Motor neuron (in vitro differentiated cells): ENCODE measurements at regions not wholly inside any gene's neighbourhood (a gene's known extent, or its start where the extent isn't known, plus 50 kb on each side); places are given as distances from the start of the nearest gene placed in this dataset.
A peak's percentile ranks its signal among the peaks of the same experiment; 100 is the strongest.
"Not testable (repeated sequence)": the region's sequence is repeated elsewhere in the genome, so short reads cannot be mapped to it uniquely, and the experiment has no call there.

Experiments used
- ATAC-seq, 8 experiments: fragments of 200-7000 bp; cut with Tn5 transposase; replicated peaks in 6 of 8; 2 replicates each; pipeline ENCODE4 v1.8.0; 2021; ENCODE audit warnings: mild to moderate bottlenecking in 8 of 8, moderate library complexity in 8 of 8
- H3K27ac ChIP-seq, 2 donors: fragments of 250-450 bp; sonication (Bioruptor Pico); 2 replicates each; pipeline ENCODE4 v1.9.0; 2021; ENCODE audit warnings: antibody characterized with exemption in 2 of 2, mild to moderate bottlenecking in 2 of 2, moderate library complexity in 1 of 2
- H3K4me1 ChIP-seq, 2 donors: fragments of 250-450 bp; sonication (Bioruptor Pico); replicated peaks in 1 of 2; 2 replicates each; pipeline ENCODE4 v1.6.1; 2021; ENCODE audit warnings: antibody characterized with exemption in 2 of 2, mild to moderate bottlenecking in 2 of 2, moderate library complexity in 1 of 2
- H3K4me3 ChIP-seq, 5 donors: fragments of 250-450 bp; sonication (Bioruptor Pico); 2 replicates each; pipeline ENCODE4 v1.9.0; 2021; ENCODE audit warnings: antibody characterized with exemption in 5 of 5, mild to moderate bottlenecking in 5 of 5, moderate library complexity in 4 of 5
- WGBS, 10 experiments: fragments of 450-650 bp; shearing (Covaris generic); methylation state at CpG; one replicate each; pipeline ENCODE4 v1.0.0; 2022; 5-methylcytosine and 5-hydroxymethylcytosine counted together
- in situ Hi-C, 9 experiments: fragments of 400-800 bp; cut with MboI; loops; one replicate each; pipeline ENCODE4 v1.15.0; 2021; ENCODE audit warnings: low sequenced_read_pairs in 9 of 9, low pct_unique_long_range_greater_than_20kb in 2 of 9; ENCODE audit not compliant: unreplicated experiment in 9 of 9

DNA sequence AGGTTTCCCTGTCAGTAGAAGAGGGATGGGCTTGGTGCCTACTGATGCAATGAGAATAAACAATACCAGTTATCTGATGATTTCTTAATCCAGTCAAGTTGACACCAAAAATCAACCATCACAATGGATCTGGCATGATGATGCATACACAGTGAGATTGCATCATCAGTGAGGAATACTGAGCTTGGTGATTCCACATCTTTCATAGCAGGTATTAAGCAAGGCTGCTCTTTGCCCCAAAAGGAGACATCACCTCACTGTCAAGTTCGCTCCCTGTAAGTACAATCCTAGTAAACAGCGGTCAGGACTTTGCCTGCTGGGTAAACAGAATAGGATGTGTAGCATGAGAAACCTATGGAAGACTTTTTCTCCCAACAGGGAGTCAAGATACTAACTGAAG is 282.7 kb upstream of the CDH2 start:
- H3K27ac ChIP-seq, result no peak overlapping the region
- in situ Hi-C loops, result no loop called here
- no peak overlapping the region for H3K4me3 ChIP-seq
- no peaks in the 10 kb centered on the region for H3K4me1 ChIP-seq
- WGBS, 10 experiments, result 20 to 100% (median 87%) methylated on average over 1 to 2 of the region's 2 CpGs; no CpG with 5 or more reads in 4 of the 10 experiments
- ATAC-seq, result no peak

DNA sequence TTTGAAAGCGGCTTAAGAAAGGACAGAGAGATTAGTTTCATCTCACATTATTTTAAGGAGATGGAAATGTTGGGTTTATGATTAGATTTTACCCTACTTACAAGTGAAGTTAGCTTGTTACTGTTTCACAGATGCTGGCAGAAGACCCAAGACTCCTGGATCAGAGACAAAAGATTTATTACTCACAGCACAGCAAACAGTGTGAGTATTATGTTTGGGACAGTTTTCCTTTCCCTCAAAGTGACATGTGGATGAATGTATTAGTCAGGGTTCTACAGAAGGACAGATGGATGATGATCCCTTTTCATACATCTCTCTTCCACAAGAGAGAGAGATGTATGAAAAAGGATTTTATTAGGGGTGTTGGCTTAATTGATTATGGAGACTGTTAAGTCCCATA is 281.8 kb upstream of the CDH2 start:
- 54 to 100% (median 100%) methylated on average over 1 of the region's 1 CpG; no CpG with 5 or more reads in 1 of the 10 experiments for WGBS, 10 experiments
- ATAC-seq, result no peak

DNA sequence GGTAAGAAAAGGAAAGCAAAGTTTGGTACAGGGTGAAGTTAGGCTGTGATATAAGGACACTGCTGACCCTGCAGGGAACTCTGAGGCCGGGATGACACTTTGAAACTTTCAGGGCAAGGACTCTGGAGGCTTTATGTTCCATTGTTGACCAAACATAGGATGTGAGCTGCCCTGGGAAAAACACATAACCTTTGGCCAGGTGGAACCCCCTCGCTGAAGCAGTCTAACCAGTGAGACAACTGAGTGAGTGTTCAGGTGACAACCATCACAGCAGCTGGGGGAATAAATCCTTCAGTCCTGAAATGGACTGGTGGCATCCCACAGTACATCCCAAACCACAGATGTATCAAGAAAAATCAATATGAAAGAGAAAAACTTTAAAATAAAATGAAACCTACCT is 280.9 kb upstream of the CDH2 start:
- ATAC-seq, result no peak

More for the DNA sequence above, 281.8 kb upstream of the CDH2 start:
- H3K4me1 ChIP-seq, result no peaks in the 10 kb centered on the region
- in situ Hi-C loops, result no loop called here
- no peak overlapping the region for H3K27ac ChIP-seq
- no peak overlapping the region for H3K4me3 ChIP-seq

DNA sequence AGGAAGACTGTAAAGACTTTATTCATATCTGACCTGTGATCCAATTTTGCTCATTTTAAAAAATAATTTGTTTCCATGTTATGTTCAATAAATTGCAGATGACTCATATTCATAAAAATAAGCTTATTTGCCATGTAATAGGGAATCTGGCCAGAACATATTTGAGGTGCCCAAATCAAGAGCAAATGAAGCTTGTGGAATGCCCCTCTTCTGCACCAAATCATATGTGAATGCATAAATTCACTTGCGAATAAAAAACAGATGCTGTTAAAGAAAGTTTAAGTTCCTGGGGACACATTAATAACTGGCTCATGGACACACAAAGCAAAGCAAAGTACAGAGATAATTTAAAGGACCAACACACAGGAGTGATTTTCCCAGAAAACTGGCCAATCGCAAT is 279.0 kb upstream of the CDH2 start:
- Histone ChIP-seq H3K4me1 (no peaks in the 10 kb centered on the region), H3K27ac (no peak overlapping the region), H3K4me3 (no peak overlapping the region)
- WGBS, 10 experiments, result 15 to 100% (median 83%) methylated on average over 1 to 2 of the region's 2 CpGs; no CpG with 5 or more reads in 1 of the 10 experiments
- in situ Hi-C loops, result no loop called here
- ATAC-seq, result peak in 1 of 8 experiments; percentile 21

More for the DNA sequence above, 280.9 kb upstream of the CDH2 start:
- in situ Hi-C loops, result no loop called here
- no peak overlapping the region for H3K4me3 ChIP-seq
- no peaks in the 10 kb centered on the region for H3K4me1 ChIP-seq
- H3K27ac ChIP-seq, result no peak overlapping the region
- 32 to 100% (median 72%) methylated on average over 1 to 2 of the region's 2 CpGs; no CpG with 5 or more reads in 4 of the 10 experiments for WGBS, 10 experiments

DNA sequence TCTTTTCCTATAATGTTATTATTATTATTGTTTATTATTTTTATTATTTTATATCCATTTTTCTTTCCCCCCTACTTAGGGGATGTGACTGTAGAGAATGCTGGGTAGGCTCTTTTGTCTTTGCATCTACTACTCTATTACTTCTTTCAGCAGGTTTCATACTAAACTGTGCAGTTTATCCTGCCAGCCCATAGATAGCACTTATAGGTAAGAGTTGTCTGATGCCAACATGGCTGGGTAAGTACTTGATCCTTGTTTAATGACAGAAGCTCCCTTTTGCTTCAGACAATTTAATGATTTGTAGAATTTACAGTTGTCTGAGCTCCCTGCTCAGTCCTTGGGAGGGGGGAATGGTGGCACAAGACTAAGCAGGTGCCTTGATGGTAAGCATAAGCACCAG is 262.9 kb upstream of the CDH2 start:
- ATAC-seq, result peak in 1 of 8 experiments; percentile 71
- Histone ChIP-seq H3K4me1 (no peaks in the 10 kb centered on the region), H3K4me3 (no peak overlapping the region), H3K27ac (no peak overlapping the region)
- in situ Hi-C loops, result no loop called here

DNA sequence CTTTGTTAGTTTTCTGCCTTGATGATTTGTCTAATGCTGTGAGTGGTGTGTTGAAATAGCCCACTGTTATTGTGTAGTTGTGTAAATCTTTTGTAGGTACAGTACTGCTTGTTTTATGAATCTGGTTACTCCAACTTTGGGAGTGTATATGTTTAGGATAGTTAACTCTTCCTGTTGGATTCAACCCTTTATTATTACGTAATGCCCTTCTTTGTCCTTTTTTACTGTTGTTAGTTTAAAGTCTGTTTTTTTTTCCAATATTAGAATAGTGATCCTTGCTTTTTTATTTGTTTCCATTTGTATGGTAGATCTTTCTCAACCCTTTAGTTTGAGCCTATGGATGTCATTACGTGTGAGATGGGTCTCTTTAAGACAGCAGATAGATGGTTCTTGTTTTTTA is 261.5 kb upstream of the CDH2 start:
- in situ Hi-C loops, result no loop called here
- no peak overlapping the region for H3K4me3 ChIP-seq
- no peaks in the 10 kb centered on the region for H3K4me1 ChIP-seq
- 0 to 100% (median 86%) methylated on average over 1 to 2 of the region's 2 CpGs for WGBS, 10 experiments
- no peak overlapping the region for H3K27ac ChIP-seq
- ATAC-seq, result no peak

DNA sequence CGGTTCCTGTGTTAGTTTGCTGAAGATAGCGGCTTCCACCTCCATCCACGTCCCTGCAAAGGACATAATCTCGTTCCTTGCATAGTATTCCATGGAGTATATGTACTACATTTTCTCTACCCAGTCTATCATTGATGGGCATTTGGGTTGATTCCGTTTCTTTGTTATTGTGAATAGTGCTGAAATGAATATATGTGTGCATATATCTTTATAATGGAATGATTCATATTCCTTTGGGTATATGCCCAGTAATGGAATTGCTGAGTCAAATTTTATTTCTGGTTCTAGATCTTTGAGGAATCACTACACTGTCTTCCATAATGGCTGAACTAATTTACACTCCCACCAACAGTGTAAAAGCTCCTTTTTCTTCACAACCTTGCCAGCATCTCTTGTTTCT is 255.4 kb upstream of the CDH2 start:
- H3K27ac ChIP-seq, result no peak overlapping the region
- in situ Hi-C loops, result no loop called here
- peak in 1 of 8 experiments; percentile 67 for ATAC-seq
- WGBS, 10 experiments, result 0 to 100% (median 76%) methylated on average over 1 to 5 of the region's 5 CpGs; no CpG with 5 or more reads in 2 of the 10 experiments
- no peaks in the 10 kb centered on the region for H3K4me1 ChIP-seq
- no peak overlapping the region for H3K4me3 ChIP-seq

DNA sequence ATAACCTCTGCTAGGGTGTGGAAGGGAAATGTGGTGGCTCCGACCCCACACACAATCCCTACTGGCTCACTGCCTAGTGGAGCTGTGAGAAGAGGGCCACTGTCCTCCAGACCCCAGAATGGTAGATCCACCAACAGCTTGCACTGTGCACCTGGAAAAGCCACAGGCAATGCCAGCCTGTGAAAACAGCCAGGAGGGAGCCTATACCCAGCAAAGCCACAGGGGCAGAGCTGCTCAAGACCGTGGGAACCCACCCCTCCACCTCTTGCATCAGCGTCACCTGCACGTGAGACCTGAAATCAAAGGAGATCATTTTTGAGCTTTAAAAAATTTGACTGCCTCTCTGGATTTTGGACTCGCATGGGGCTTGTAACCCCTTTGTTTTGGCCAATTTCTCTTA is 249.0 kb upstream of the CDH2 start:
- 14 to 96% (median 80%) methylated on average over 1 to 5 of the region's 5 CpGs; no CpG with 5 or more reads in 1 of the 10 experiments for WGBS, 10 experiments
- Histone ChIP-seq H3K4me3 (no peak overlapping the region), H3K4me1 (no peaks in the 10 kb centered on the region), H3K27ac (no peak overlapping the region)
- in situ Hi-C loops, result no loop called here
- no peak for ATAC-seq

DNA sequence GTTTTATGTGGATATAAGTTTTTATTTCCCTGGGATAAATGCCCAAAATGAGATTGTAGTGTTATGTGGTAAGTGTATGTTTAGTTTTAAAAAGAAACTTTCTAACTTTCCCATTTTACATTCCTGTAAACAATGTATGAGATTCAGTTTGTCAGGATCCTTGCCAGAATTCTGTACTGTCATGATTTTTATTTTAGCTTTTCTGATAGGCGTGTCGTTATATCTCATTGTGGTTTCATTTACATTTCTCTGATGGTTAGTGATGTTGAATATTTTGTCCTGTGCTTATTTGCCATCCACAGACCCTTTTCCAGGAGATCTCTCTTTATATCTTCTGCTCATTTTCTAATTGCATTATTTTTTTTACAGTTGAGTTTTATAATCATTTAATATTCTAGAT is 245.6 kb upstream of the CDH2 start:
- 32 to 100% (median 70%) methylated on average over 2 of the region's 2 CpGs; no CpG with 5 or more reads in 1 of the 10 experiments for WGBS, 10 experiments
- no peak overlapping the region for H3K27ac ChIP-seq
- in situ Hi-C loops, result no loop called here
- ATAC-seq, result no peak
- no peaks in the 10 kb centered on the region for H3K4me1 ChIP-seq
- no peak overlapping the region for H3K4me3 ChIP-seq

DNA sequence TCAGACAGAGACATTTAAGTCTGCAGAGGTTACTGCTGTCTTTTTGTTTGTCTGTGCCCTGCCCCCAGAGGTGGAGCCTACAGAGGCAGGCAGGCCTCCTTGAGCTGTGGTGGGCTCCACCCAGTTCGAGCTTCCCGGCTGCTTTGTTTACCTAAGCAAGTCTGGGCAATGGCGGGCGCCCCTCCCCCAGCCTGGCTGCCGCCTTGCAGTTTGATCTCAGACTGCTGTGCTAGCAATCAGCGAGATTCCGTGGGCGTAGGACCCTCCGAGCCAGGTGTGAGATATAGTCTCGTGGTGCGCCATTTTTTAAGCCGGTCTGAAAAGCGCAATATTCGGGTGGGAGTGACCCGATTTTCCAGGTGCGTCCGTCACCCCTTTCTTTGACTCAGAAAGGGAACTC is 245.0 kb upstream of the CDH2 start:
- H3K27ac ChIP-seq, ATAC-seq, H3K4me3 ChIP-seq, H3K4me1 ChIP-seq, in situ Hi-C loops: not testable (repeated sequence)
- no CpG with 5 or more reads among the region's 17 CpGs for WGBS, 10 experiments

DNA sequence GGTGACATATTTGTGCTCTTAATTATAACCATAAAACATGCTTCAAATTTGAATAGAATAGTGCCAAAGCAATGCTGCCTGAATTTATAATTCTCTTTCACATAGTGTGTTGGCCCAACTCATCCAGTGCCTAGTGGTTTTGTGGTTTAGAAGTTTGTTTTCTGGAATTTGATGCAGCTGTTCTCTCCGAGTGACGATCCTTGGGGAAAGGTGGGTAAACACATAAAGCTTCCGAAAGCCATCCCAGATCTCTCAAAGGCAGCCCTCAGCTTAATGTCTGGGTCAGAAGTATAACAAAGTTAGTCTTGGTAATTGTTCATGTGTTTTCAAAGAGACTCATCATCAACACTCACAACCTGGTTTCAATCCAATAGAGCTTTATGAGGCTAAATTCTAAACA is 235.6 kb upstream of the CDH2 start:
- Histone ChIP-seq H3K27ac (no peak overlapping the region), H3K4me1 (no peaks in the 10 kb centered on the region), H3K4me3 (no peak overlapping the region)
- WGBS, 10 experiments, result 17 to 100% (median 86%) methylated on average over 1 to 3 of the region's 3 CpGs; no CpG with 5 or more reads in 4 of the 10 experiments
- in situ Hi-C loops, result no loop called here
- ATAC-seq, result no peak

DNA sequence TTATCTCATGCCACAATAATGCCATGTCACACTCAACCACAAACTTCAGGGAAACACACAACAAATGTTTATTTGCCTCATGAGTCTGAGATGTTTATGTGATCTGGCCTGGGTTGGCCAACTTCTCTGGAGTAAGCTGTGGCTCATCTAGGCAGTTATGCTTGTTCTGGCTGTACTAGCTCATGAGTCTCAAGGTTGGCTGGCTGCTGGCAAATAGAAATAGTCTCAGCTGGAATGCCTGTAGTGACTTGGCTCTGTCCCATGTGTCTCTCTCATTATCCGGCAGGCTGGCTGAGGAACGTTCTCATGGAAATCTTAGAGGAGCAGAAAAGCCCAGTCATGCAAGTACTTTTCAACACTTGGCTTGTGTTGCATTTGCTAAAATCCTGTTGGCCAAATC is 234.9 kb upstream of the CDH2 start:
- H3K27ac ChIP-seq, result no peak overlapping the region
- in situ Hi-C loops, result no loop called here
- WGBS, 10 experiments, result 14 to 93% (median 92%) methylated on average over 2 of the region's 2 CpGs; no CpG with 5 or more reads in 5 of the 10 experiments
- no peak overlapping the region for H3K4me3 ChIP-seq
- peak in 1 of 8 experiments; percentile 76 for ATAC-seq
- H3K4me1 ChIP-seq, result peaks cover 0 to 3% of the 10 kb centered on the region in 2 donors

DNA sequence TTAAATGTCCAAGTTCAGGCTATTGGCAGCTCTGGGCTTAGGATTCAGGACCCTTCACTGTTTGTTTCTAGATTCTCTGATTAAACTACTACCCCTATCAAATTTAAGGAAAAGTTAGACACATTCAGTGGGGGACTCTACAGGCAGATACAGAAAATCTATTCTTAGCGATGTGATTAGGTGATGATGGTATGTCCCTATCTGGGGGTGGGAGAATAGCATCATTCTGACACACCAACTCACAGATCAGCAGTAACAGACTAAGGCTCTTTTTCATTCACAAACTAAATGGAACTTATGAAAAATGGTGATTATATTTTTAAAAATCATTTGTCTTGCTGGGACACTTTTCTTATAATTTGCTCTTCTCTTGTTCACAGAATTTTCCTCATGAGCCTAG is 232.9 kb upstream of the CDH2 start:
- H3K27ac ChIP-seq, result no peak overlapping the region
- ATAC-seq, result no peak
- 20 to 100% (median 90%) methylated on average over 1 of the region's 1 CpG; no CpG with 5 or more reads in 4 of the 10 experiments for WGBS, 10 experiments
- no peak overlapping the region for H3K4me3 ChIP-seq
- peaks cover 0 to 9% of the 10 kb centered on the region in 2 donors for H3K4me1 ChIP-seq
- in situ Hi-C loops, result no loop called here

DNA sequence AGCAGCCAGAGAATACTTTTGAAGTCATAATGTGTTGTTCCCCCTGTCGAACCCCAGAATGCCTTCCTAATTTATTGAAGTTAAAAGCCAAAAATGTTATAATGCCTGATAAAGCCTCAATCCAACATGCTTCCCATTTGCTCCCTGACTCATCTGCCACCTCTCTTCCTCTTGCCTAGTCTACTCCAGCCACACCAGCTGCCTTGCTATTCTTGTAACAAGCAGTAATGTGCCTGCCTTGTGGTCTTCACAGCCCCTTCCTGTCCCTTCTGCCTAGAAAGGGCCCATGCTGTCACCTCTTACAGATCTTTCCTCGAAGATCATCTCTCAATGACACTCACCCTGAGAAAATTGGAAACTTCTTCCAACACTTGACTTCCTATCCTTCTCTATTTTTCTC is 231.6 kb upstream of the CDH2 start:
- 0 to 100% (median 83%) methylated on average over 1 to 2 of the region's 2 CpGs; no CpG with 5 or more reads in 1 of the 10 experiments for WGBS, 10 experiments
- H3K4me1 ChIP-seq, result peaks cover 0 to 9% of the 10 kb centered on the region in 2 donors
- H3K27ac ChIP-seq, result no peak overlapping the region
- in situ Hi-C loops, result no loop called here
- H3K4me3 ChIP-seq, result no peak overlapping the region
- ATAC-seq, result no peak
